ENCODE measurements at regions not wholly inside any gene's neighbourhood (a gene's known extent, or its start where the extent isn't known, plus 50 kb on each side); places are given as distances from the start of the nearest gene placed in this dataset.

DNA sequence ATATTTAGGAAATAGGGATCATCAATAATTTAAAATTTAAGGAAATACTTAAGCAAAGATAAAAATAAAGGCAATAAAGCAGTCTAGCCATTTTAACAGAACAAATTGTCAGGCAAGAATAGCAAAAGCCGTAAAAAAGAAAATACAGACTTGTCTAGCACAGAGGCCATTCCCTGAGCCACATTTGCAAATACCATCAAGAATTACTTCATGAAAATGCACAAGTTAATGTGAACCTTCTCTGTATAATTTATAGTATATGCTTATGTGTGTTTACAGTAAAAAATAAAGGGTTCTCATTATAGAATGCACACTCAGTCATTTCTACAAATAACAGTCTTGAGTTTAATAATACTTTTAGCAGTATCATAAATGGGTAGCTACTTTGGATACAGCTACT is 505.9 kb upstream of the CPEB2 start:
- H3K4me3 Mint-ChIP-seq = no peak overlapping the region
- TF ChIP-seq CTCF (IDR thresholded peaks at IDR 0.05) = no peak
- Histone ChIP-seq H3K36me3 (ENCODE audit: control insufficient read depth, insufficient read depth, low read length) (no peaks in the 10 kb centered on the region), H3K9me3 (ENCODE audit: control insufficient read depth, insufficient read depth, low read length) (no peaks in the 10 kb centered on the region), H3K27me3 (ENCODE audit: control insufficient read depth, insufficient read depth, low read length) (no peaks in the 10 kb centered on the region), H3K4me3 (ENCODE audit: low read length) (no peak overlapping the region), H3K27ac (ENCODE audit: low read length) (no peak overlapping the region), H3K4me1 (ENCODE audit: control insufficient read depth, insufficient read depth, low read length) (no peaks in the 10 kb centered on the region)
- no peaks in the 10 kb centered on the region for H3K36me3 Mint-ChIP-seq
- no peaks in the 10 kb centered on the region for H3K4me1 Mint-ChIP-seq
- DNase-seq (no peak), ATAC-seq (no peak)
- H3K27me3 Mint-ChIP-seq (ENCODE audit: low read depth in 2 of 2) = no peaks in the 10 kb centered on the region
- no peak overlapping the region for H3K27ac Mint-ChIP-seq
- WGBS (ENCODE audit: insufficient coverage) = 93% methylated on average over 1 of the region's 1 CpG
- H3K9me3 Mint-ChIP-seq = peaks cover 8 to 17% of the 10 kb centered on the region in 2 donors
- intact Hi-C loops (cut with micrococcal nuclease) = no loop called here

DNA sequence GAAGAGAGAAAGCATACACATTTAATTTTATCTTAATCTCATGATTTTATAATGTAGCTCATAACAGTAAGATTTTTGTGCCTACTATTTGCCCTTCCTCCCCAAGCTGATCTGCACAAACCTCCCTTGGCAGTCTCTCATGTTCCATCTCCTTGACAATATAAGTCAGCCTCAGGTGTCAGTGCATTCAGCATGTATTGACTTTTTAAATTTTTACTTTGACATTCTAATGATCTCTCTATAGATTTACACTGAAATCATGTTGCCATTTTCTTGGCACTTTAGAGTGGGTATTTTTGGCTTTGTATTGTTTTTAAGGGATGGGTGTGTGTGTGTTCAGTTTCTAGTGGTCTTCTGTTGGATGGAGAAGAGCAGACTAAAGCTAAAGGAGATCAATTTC is 505.3 kb upstream of the CPEB2 start:
- no peak overlapping the region for H3K27ac ChIP-seq (ENCODE audit: low read length)
- DNase-seq (no peak), ATAC-seq (no peak)
- Mint-ChIP-seq H3K36me3 (no peaks in the 10 kb centered on the region), H3K4me1 (no peaks in the 10 kb centered on the region), H3K9me3 (peaks cover 8 to 17% of the 10 kb centered on the region in 2 donors), H3K27me3 (ENCODE audit: low read depth in 2 of 2) (no peaks in the 10 kb centered on the region), H3K4me3 (no peak overlapping the region), H3K27ac (no peak overlapping the region)
- H3K4me3 ChIP-seq (ENCODE audit: low read length) = no peak overlapping the region
- H3K27me3 ChIP-seq (ENCODE audit: control insufficient read depth, insufficient read depth, low read length) = no peaks in the 10 kb centered on the region
- no peaks in the 10 kb centered on the region for H3K9me3 ChIP-seq (ENCODE audit: control insufficient read depth, insufficient read depth, low read length)
- intact Hi-C loops (cut with micrococcal nuclease) = no loop called here
- no peaks in the 10 kb centered on the region for H3K36me3 ChIP-seq (ENCODE audit: control insufficient read depth, insufficient read depth, low read length)
- TF ChIP-seq CTCF (IDR thresholded peaks at IDR 0.05) = no peak
- H3K4me1 ChIP-seq (ENCODE audit: control insufficient read depth, insufficient read depth, low read length) = no peaks in the 10 kb centered on the region

- no peak for TF ChIP-seq CTCF (IDR thresholded peaks at IDR 0.05)
- Histone ChIP-seq H3K9me3 (ENCODE audit: control insufficient read depth, insufficient read depth, low read length) (no peaks in the 10 kb centered on the region), H3K4me1 (ENCODE audit: control insufficient read depth, insufficient read depth, low read length) (no peaks in the 10 kb centered on the region), H3K4me3 (ENCODE audit: low read length) (no peak overlapping the region), H3K27me3 (ENCODE audit: control insufficient read depth, insufficient read depth, low read length) (no peaks in the 10 kb centered on the region), H3K36me3 (ENCODE audit: control insufficient read depth, insufficient read depth, low read length) (no peaks in the 10 kb centered on the region), H3K27ac (ENCODE audit: low read length) (no peak overlapping the region)
- Mint-ChIP-seq H3K9me3 (peaks cover 10 to 19% of the 10 kb centered on the region in 2 donors), H3K36me3 (no peaks in the 10 kb centered on the region), H3K4me3 (no peak overlapping the region), H3K27me3 (ENCODE audit: low read depth in 2 of 2) (no peaks in the 10 kb centered on the region), H3K27ac (no peak overlapping the region), H3K4me1 (no peaks in the 10 kb centered on the region)
- 20% methylated on average over 1 of the region's 2 CpGs for WGBS (ENCODE audit: insufficient coverage)
- intact Hi-C loops (cut with micrococcal nuclease) = no loop called here
- ATAC-seq (no peak), DNase-seq (no peak)
These were observed 498.1 kb upstream of the CPEB2 start for GRCh38 chr4:14504162-14504561.

DNA sequence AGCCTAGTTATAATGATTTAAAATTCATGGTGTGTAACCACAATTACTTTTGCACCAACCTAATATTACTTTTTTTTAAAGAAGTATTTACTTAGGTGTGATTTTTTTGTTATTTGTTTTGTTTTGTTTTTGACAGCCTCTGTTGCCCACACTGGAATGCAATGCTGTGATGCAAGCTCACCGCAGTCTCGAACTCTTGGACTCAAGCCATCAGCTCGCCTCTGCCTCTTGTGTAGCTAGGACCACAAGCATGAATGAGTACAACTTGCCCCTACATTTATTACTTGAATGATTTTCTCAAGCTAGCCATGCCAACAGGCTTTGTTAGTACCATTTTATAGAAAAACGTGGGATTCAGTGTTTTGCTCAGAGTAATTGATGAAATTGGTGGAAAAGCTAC is 488.8 kb upstream of the CPEB2 start:
- H3K4me1 Mint-ChIP-seq = no peaks in the 10 kb centered on the region
- no peaks in the 10 kb centered on the region for H3K36me3 Mint-ChIP-seq
- Histone ChIP-seq H3K9me3 (ENCODE audit: control insufficient read depth, insufficient read depth, low read length) (no peaks in the 10 kb centered on the region), H3K27ac (ENCODE audit: low read length) (no peak overlapping the region), H3K4me1 (ENCODE audit: control insufficient read depth, insufficient read depth, low read length) (no peaks in the 10 kb centered on the region), H3K27me3 (ENCODE audit: control insufficient read depth, insufficient read depth, low read length) (no peaks in the 10 kb centered on the region), H3K36me3 (ENCODE audit: control insufficient read depth, insufficient read depth, low read length) (no peaks in the 10 kb centered on the region), H3K4me3 (ENCODE audit: low read length) (no peak overlapping the region)
- no peaks in the 10 kb centered on the region for H3K27me3 Mint-ChIP-seq (ENCODE audit: low read depth in 2 of 2)
- no peak overlapping the region for H3K4me3 Mint-ChIP-seq
- no peak for ATAC-seq
- DNase-seq = no peak
- intact Hi-C loops (cut with micrococcal nuclease) = no loop called here
- H3K27ac Mint-ChIP-seq = no peak overlapping the region
- WGBS (ENCODE audit: insufficient coverage) = 89% methylated on average over 4 of the region's 4 CpGs
- peaks cover 3 to 4% of the 10 kb centered on the region in 2 donors for H3K9me3 Mint-ChIP-seq
- TF ChIP-seq CTCF (IDR thresholded peaks at IDR 0.05) = no peak

Measured in natural killer cell (primary cell).